ENCODE measurements at regions not wholly inside any gene's neighbourhood (a gene's known extent, or its start where the extent isn't known, plus 50 kb on each side); places are given as distances from the start of the nearest gene placed in this dataset.

GRCh38 chr13:44211704-44212346, 161.8 kb upstream of the SERP2 start:
- H3K27ac Mint-ChIP-seq, result no peak overlapping the region
- no peak overlapping the region for H3K4me3 Mint-ChIP-seq
- DNase-seq (ENCODE audit: low spot score), result no peak
- H3K36me3 Mint-ChIP-seq (ENCODE audit: low read depth), result no peaks in the 10 kb centered on the region
- no peaks in the 10 kb centered on the region for H3K9me3 Mint-ChIP-seq
- no peaks in the 10 kb centered on the region for H3K4me1 Mint-ChIP-seq (ENCODE audit: low read depth)
- H3K27me3 Mint-ChIP-seq (ENCODE audit: low read depth), result peaks cover 42% of the 10 kb centered on the region

- Mint-ChIP-seq H3K4me1 (ENCODE audit: low read depth) (no peaks in the 10 kb centered on the region), H3K4me3 (no peak overlapping the region), H3K9me3 (no peaks in the 10 kb centered on the region), H3K27ac (no peak overlapping the region), H3K27me3 (ENCODE audit: low read depth) (peaks cover 39% of the 10 kb centered on the region), H3K36me3 (ENCODE audit: low read depth) (no peaks in the 10 kb centered on the region)
- no peak for DNase-seq (ENCODE audit: low spot score)
These were observed 160.8 kb upstream of the SERP2 start for GRCh38 chr13:44212633-44213396.

GRCh38 chr13:44218501-44219240, 155.0 kb upstream of the SERP2 start:
- Mint-ChIP-seq H3K36me3 (ENCODE audit: low read depth) (no peaks in the 10 kb centered on the region), H3K4me3 (no peak overlapping the region), H3K9me3 (no peaks in the 10 kb centered on the region), H3K27me3 (ENCODE audit: low read depth) (peaks cover 24% of the 10 kb centered on the region), H3K27ac (no peak overlapping the region), H3K4me1 (ENCODE audit: low read depth) (no peaks in the 10 kb centered on the region)
- no peak for DNase-seq (ENCODE audit: low spot score)

- H3K9me3 Mint-ChIP-seq, result no peaks in the 10 kb centered on the region
- DNase-seq (ENCODE audit: low spot score), result no peak
These were observed 153.8 kb upstream of the SERP2 start for GRCh38 chr13:44219577-44220548.

GRCh38 chr13:44220948-44221347, 152.7 kb upstream of the SERP2 start:
- Mint-ChIP-seq H3K36me3 (ENCODE audit: low read depth) (no peaks in the 10 kb centered on the region), H3K4me3 (no peak overlapping the region), H3K9me3 (no peaks in the 10 kb centered on the region), H3K4me1 (ENCODE audit: low read depth) (no peaks in the 10 kb centered on the region), H3K27me3 (ENCODE audit: low read depth) (peaks cover 18% of the 10 kb centered on the region), H3K27ac (no peak overlapping the region)
- no peak for DNase-seq (ENCODE audit: low spot score)

More at GRCh38 chr13:44219577-44220548, 153.8 kb upstream of the SERP2 start:
- H3K36me3 Mint-ChIP-seq (ENCODE audit: low read depth), result no peaks in the 10 kb centered on the region
- peaks cover 24% of the 10 kb centered on the region for H3K27me3 Mint-ChIP-seq (ENCODE audit: low read depth)
- no peak overlapping the region for H3K4me3 Mint-ChIP-seq
- no peak overlapping the region for H3K27ac Mint-ChIP-seq
- H3K4me1 Mint-ChIP-seq (ENCODE audit: low read depth), result no peaks in the 10 kb centered on the region

- Mint-ChIP-seq H3K4me1 (ENCODE audit: low read depth) (no peaks in the 10 kb centered on the region), H3K4me3 (no peak overlapping the region), H3K36me3 (ENCODE audit: low read depth) (no peaks in the 10 kb centered on the region), H3K27ac (no peak overlapping the region), H3K27me3 (ENCODE audit: low read depth) (peaks cover 15% of the 10 kb centered on the region), H3K9me3 (no peaks in the 10 kb centered on the region)
- no peak for DNase-seq (ENCODE audit: low spot score)
These were observed 152.0 kb upstream of the SERP2 start for GRCh38 chr13:44221657-44222056.

- no peak overlapping the region for H3K27ac Mint-ChIP-seq
- H3K4me3 Mint-ChIP-seq, result no peak overlapping the region
- no peaks in the 10 kb centered on the region for H3K9me3 Mint-ChIP-seq
- no peaks in the 10 kb centered on the region for H3K36me3 Mint-ChIP-seq (ENCODE audit: low read depth)
- H3K4me1 Mint-ChIP-seq (ENCODE audit: low read depth), result no peaks in the 10 kb centered on the region
- no peak for DNase-seq (ENCODE audit: low spot score)
- peaks cover 12% of the 10 kb centered on the region for H3K27me3 Mint-ChIP-seq (ENCODE audit: low read depth)
These were observed 149.7 kb upstream of the SERP2 start for GRCh38 chr13:44223770-44224444.

GRCh38 chr13:44224450-44225149, 149.0 kb upstream of the SERP2 start:
- H3K9me3 Mint-ChIP-seq, result no peaks in the 10 kb centered on the region
- peaks cover 12% of the 10 kb centered on the region for H3K27me3 Mint-ChIP-seq (ENCODE audit: low read depth)
- no peak overlapping the region for H3K27ac Mint-ChIP-seq
- no peak overlapping the region for H3K4me3 Mint-ChIP-seq
- no peaks in the 10 kb centered on the region for H3K36me3 Mint-ChIP-seq (ENCODE audit: low read depth)
- no peak for DNase-seq (ENCODE audit: low spot score)
- no peaks in the 10 kb centered on the region for H3K4me1 Mint-ChIP-seq (ENCODE audit: low read depth)

GRCh38 chr13:44229371-44230030, 144.1 kb upstream of the SERP2 start:
- Mint-ChIP-seq H3K27ac (no peak overlapping the region), H3K9me3 (no peaks in the 10 kb centered on the region), H3K27me3 (ENCODE audit: low read depth) (peaks cover 13% of the 10 kb centered on the region), H3K4me3 (no peak overlapping the region), H3K4me1 (ENCODE audit: low read depth) (no peaks in the 10 kb centered on the region), H3K36me3 (ENCODE audit: low read depth) (no peaks in the 10 kb centered on the region)
- no peak for DNase-seq (ENCODE audit: low spot score)

- peaks cover 18% of the 10 kb centered on the region for H3K27me3 Mint-ChIP-seq (ENCODE audit: low read depth)
- H3K36me3 Mint-ChIP-seq (ENCODE audit: low read depth), result no peaks in the 10 kb centered on the region
- H3K4me3 Mint-ChIP-seq, result no peak overlapping the region
- no peaks in the 10 kb centered on the region for H3K9me3 Mint-ChIP-seq
- no peak for DNase-seq (ENCODE audit: low spot score)
- H3K4me1 Mint-ChIP-seq (ENCODE audit: low read depth), result no peaks in the 10 kb centered on the region
- no peak overlapping the region for H3K27ac Mint-ChIP-seq
These were observed 143.6 kb upstream of the SERP2 start for GRCh38 chr13:44230071-44230470.

- no peaks in the 10 kb centered on the region for H3K9me3 Mint-ChIP-seq
- peaks cover 24% of the 10 kb centered on the region for H3K27me3 Mint-ChIP-seq (ENCODE audit: low read depth)
- H3K4me1 Mint-ChIP-seq (ENCODE audit: low read depth), result no peaks in the 10 kb centered on the region
- no peak overlapping the region for H3K4me3 Mint-ChIP-seq
- no peak for DNase-seq (ENCODE audit: low spot score)
- no peaks in the 10 kb centered on the region for H3K36me3 Mint-ChIP-seq (ENCODE audit: low read depth)
- H3K27ac Mint-ChIP-seq, result no peak overlapping the region
These were observed 142.9 kb upstream of the SERP2 start for GRCh38 chr13:44230736-44231135.

GRCh38 chr13:44231786-44232516, 141.7 kb upstream of the SERP2 start:
- H3K4me3 Mint-ChIP-seq, result no peak overlapping the region
- no peak overlapping the region for H3K27ac Mint-ChIP-seq
- H3K9me3 Mint-ChIP-seq, result no peaks in the 10 kb centered on the region
- H3K36me3 Mint-ChIP-seq (ENCODE audit: low read depth), result no peaks in the 10 kb centered on the region
- DNase-seq (ENCODE audit: low spot score), result no peak
- peaks cover 28% of the 10 kb centered on the region for H3K27me3 Mint-ChIP-seq (ENCODE audit: low read depth)
- no peaks in the 10 kb centered on the region for H3K4me1 Mint-ChIP-seq (ENCODE audit: low read depth)

Data from T-helper 2 cell treated with Interferon-gamma antibody and Interleukin-4, amounts not matched to agents 5 μg/mL and 100 μg/mL, for 36 hours (primary cell).